NCI-H446 treated with DMSO at 0.1 percent for 48 hours (cell line): ENCODE measurements at regions not wholly inside any gene's neighbourhood (a gene's known extent, or its start where the extent isn't known, plus 50 kb on each side); places are given as distances from the start of the nearest gene placed in this dataset.

ENCODE experiments used
- DNase-seq: peaks from one replicate; lab custom pipeline; 2025; lab: John Stamatoyannopoulos, UW

GRCh38 chr10:121033366-121033765 lies 182.2 kb downstream of the WDR11 start:
- DNase-seq: no peak

DNA sequence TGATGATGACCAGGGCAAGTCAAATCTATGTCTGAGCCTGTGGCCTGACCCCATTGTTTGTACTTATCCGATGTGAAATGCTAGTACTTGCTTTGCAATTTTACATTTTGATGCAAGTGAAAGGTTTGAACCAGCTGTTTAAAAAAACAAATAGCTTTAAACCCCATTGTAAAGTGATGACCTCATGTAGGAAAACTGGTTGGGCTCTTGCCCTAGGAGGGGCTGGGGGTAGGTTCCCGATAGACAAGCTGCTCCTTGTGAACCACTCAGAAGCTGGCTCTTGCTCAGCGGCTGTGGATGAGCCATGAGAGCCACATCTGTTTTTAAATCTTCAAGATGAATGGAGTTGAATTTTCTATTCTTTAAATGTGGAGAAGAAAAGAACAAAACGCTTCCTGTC lies 185.3 kb downstream of the WDR11 start:
- DNase-seq: peak; percentile 23

DNA sequence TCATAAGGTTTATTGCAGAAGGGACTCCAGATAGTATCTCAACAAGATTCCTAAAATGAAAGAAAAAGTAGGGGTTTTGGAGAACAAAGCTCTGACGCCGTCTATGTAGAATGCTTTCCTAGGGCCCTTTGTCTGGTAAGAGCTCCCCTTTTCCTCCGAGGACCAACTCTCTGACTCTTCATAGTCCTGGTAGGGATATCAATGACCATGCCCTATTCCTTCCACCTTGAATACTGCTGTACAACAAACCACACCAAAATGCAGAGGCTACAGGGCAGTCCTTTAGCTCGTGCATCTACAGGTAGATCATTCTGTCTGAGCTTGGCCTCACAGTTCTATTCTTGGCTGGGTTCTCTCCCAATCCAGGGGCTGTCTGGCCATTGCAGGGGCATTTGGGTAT lies 190.3 kb downstream of the WDR11 start:
- DNase-seq: no peak

DNA sequence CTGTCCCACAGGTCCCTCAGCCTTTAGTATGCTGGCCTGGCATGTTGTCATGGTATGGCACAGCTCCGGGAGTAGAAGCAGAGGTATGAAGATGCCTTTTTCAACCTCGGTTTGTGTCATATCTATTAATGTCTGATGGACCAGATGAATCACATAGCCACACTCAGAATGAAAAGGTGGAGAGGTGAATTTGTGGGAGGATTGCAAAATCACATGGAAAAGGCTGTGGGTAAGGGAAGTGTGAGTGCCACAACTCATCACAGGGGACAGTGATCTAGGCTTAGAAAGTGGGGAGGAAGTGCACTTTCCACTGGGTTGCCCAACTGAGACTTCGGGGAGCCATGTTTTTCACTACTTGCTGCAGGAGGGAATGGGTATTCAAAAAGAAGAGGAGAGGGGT lies 190.7 kb downstream of the WDR11 start:
- no peak for DNase-seq

GRCh38 chr10:121042342-121042741 lies 191.2 kb downstream of the WDR11 start:
- no peak for DNase-seq

GRCh38 chr10:121043124-121043849 lies 192.1 kb downstream of the WDR11 start:
- DNase-seq: no peak

DNA sequence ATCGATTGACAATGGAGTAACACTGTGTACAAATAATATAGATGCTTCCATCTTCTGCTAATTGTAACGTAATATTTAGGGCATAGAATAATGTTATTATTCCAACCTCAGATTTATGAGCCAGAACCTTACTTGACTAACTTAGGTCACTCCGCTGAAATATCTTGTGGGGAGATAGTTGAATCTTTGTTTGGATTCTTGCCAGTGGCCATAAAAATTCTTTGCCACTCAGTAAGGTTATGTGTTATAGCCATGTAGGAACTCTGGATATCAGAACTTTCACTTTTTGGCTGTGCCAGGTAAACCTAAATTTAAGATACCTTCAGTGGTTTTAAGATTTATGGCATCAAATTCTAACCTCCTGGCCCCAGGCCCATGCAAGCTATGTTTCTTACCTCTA lies 197.6 kb downstream of the WDR11 start:
- DNase-seq: no peak

DNA sequence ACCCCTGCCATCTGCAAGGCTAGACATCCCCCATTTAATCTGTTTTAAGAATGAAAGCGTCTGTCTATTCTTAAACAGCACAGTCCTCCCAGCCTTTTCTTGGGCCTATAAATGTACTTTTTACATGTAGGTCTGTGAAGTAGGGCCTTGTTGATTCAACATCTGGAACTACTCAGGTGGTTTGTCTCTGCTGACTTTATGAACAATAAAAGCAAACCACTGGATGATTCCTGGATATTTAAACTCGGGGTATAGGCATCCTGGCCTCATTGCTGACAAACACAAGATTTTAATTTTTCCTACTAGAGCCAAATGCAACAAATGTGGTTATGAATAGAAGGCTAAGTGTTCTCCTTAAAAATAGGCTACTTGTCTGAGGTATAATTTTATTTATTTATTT lies 198.3 kb downstream of the WDR11 start:
- no peak for DNase-seq

DNA sequence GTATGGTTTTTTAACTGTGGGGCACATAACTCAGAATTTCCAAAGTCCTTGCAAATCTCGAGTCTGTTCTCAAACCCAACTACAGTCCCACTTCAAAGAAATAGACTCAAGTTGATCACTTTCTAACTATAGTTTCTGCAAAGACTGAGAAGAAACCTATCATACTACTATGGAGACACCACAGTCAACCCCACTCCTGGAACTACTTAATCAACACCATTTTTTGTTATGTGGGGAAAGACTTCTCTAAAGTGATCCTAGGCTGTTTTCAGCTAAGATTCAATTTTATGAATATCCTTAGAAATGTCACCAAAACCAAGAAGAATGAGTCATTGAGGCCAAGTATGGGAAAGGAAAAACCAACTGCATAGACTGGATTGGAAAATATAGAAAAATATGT lies 198.8 kb downstream of the WDR11 start:
- DNase-seq: no peak

GRCh38 chr10:121051171-121051570 lies 200.0 kb downstream of the WDR11 start:
- DNase-seq: no peak

GRCh38 chr10:121051696-121052279 lies 200.6 kb downstream of the WDR11 start:
- DNase-seq: no peak

DNA sequence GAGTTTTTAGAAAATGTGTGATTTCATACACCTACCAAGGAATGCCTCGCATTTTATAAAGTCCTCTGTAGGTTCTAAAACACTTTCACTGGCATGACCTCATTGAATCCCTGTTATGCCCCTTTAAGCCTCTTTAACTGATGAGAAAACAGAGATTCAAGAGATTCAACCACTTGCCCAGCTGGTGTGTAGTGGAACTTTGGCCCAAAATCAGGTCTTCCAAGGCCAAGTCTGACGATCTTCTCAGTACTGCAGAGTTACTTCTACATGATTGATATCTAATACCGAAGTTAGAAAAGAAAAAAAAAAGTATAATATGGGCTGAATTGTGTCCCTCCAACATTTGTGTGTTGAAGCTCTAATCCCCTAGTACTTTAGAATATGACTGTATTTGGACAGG lies 202.0 kb downstream of the WDR11 start:
- peak; percentile 80 for DNase-seq

DNA sequence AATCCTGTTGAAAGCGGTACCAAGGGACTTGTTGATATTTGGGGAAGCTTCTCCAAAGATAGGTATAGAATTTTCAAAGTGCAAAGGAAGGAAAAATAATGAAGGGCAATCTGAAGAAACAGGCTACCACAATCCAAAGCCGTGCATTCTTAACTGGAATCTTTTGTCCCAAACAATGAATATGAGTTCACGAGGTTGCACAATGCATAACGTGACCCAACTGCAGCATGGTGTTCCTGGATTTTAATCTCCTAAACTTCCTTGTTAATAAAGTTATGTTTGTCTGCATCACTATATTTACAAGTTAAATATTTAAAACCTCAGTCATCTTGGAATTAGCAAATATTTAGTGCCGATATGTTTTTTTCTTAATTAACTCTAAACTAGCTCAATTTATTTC lies 203.7 kb downstream of the WDR11 start:
- no peak for DNase-seq

DNA sequence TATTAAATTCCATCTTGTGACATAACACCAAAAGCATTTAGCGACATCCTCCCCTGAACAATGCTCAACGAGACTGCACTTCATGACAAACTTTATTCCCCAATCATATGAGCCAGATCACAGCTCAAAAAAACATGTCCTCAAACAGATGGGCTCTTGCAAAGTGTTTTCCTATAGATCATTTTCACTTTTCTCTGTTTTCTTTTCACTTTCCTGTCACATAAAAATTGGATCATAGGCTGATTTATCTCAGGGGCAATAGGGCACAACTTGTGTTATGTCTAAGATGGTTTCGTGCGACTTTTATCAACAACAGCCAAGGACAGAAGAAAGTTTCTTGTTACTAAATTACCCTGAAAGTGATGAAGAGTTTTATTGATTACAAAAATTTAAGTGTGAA lies 206.1 kb downstream of the WDR11 start:
- peak; percentile 15 for DNase-seq

GRCh38 chr10:121058082-121058481 lies 206.9 kb downstream of the WDR11 start:
- DNase-seq: no peak

GRCh38 chr10:121059351-121059750 lies 208.2 kb downstream of the WDR11 start:
- DNase-seq: peak; percentile 81

DNA sequence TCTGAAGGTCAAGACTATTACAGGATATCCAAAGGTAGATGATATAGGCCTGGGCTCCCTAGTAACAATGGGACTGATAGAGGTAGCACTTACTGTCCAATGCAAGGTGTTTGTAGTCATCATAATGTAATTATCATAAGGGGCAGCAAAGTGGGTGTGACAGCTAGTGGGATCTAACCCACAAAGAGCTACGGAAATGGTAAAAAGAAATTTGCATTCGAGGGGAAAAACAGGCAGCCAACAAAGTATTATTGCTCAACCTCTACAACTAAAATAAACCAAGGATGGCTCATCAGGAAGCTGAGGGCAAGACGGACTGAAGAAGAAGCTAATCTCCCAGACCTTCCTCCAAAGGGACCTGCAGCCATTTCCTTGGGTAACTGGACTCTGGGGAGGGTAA lies 211.0 kb downstream of the WDR11 start:
- no peak for DNase-seq

- DNase-seq: no peak
Observed at GRCh38 chr10:121063744-121064143, 212.6 kb downstream of the WDR11 start.

GRCh38 chr10:121064491-121064890 lies 213.3 kb downstream of the WDR11 start:
- DNase-seq: no peak

GRCh38 chr10:121065330-121065729 lies 214.2 kb downstream of the WDR11 start:
- no peak for DNase-seq

DNA sequence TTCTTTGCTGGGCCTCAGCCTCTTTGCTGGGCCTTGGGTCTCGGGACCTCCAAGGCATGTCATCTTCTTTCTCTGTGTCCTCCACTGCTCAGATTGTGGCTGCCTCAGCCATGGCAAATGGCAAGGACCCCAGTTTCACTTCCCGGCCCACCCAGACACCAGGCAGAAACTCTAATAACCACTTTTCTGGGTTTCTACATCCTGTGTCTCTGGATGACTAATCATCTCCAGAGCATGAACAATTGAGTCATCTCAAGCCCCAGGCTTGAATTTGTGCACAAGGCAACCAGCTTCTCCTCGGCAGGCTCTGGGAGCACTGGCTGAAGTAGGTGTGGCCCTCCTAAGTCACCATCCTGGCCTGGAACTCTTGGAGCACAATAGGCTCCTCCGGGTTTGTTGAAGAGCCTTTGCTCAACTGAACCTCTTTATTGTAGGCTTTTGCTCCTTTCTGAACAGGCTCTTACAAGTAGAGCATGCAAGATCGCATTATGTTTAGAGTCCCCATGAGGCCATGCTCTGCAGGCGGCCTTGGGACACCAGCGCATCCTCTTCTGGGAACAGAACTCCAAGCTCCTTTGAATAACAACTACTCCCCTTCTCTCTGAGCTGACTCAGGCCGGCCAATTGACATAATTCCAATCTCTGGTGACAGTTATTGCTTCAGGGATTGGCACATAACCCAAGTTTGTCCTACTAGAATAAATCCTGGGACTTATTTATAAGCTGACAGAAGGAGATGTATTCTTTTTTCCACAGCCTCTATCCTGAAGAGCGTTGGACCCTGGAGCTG lies 218.1 kb downstream of the WDR11 start:
- DNase-seq: peak; percentile 6

DNA sequence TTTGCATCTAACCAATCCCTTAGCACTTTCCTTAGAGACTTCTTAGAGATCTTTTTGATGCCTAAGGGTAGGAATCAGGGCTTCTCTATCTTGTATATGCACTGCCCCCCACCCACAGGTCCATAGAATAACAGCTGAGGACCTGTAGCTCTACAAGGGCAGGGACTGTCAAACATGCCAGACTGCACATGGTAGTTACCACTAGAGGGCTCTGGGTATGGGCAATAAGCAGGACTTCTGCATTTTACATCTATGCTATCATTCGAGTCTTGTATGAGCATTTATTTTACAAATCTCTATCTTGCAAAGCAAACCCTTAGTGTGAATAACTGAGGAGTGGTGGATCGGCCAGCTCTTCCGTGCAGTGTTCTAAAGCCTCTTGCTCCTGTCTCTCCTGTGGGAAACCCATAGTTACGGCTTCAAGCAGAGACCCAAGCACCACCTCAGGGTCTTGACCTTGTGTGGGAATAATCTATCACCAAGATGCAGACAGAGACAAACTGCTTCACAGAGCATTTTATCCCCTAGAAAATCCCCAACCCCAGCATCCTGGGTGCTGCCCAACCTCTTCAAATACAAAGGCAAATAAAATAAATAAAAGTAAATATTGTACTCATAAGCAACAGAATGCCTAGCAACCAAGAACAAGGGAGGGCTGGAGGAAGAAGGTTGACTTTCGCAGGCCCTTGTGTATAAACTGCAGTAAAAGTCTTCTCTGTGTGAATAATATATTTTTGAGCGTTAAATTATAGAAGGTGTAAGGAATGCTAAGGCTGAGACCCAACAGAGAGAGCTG lies 219.3 kb downstream of the WDR11 start:
- DNase-seq: peak; percentile 6
